Spleen (tissue), 7 donors: ENCODE measurements at regions not wholly inside any gene's neighbourhood (a gene's known extent, or its start where the extent isn't known, plus 50 kb on each side); places are given as distances from the start of the nearest gene placed in this dataset.

Experiments used
- POLR2A ChIP-seq, 3 donors: fragments of 450-650 bp; IDR thresholded peaks; one replicate each; pipeline ENCODE4 v1.5.1; 2017; ENCODE audit warnings: antibody characterized with exemption in 3 of 3, mild to moderate bottlenecking in 1 of 3
- POLR2AphosphoS5 ChIP-seq, 3 donors: sonication (generic); formaldehyde crosslinking; IDR thresholded peaks; one replicate each; pipeline ENCODE4 v1.5.1; 2017; ENCODE audit warnings: antibody characterized with exemption in 3 of 3
- TF ChIP-seq, protein P1 (sequence below), 11 experiments: fragments of 200-600 bp in 7 of 11; fragments of 450-650 bp in 4 of 11; sonication (generic) in 4 of 11; IDR thresholded peaks in 8 of 11; conservative IDR thresholded peaks in 3 of 11; 1 replicate in 7 of 11; 2 replicates in 4 of 11; pipeline versions ENCODE4 v1.4.0 to v1.8.0; 2016 to 2021; ENCODE audit warnings: antibody characterized with exemption in 11 of 11, inconsistent platforms in 4 of 11, mild to moderate bottlenecking in 1 of 11
- donor health status: DM: no; HTN: no; CAD: no; lungs with moderate emphysema.
- donor health status: DM: no; HTN: no; CAD: no.
- donor health status: DM: no; HTN: no; CAD: no.

GRCh38 chr4:83664741-83665140 lies 128.8 kb downstream of the GPAT3 start:
- TF ChIP-seq, protein P1, sequence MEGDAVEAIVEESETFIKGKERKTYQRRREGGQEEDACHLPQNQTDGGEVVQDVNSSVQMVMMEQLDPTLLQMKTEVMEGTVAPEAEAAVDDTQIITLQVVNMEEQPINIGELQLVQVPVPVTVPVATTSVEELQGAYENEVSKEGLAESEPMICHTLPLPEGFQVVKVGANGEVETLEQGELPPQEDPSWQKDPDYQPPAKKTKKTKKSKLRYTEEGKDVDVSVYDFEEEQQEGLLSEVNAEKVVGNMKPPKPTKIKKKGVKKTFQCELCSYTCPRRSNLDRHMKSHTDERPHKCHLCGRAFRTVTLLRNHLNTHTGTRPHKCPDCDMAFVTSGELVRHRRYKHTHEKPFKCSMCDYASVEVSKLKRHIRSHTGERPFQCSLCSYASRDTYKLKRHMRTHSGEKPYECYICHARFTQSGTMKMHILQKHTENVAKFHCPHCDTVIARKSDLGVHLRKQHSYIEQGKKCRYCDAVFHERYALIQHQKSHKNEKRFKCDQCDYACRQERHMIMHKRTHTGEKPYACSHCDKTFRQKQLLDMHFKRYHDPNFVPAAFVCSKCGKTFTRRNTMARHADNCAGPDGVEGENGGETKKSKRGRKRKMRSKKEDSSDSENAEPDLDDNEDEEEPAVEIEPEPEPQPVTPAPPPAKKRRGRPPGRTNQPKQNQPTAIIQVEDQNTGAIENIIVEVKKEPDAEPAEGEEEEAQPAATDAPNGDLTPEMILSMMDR (IDR thresholded peaks at IDR 0.05 in 8 of 11, conservative IDR thresholded peaks at IDR 0.05 in 3 of 11), result no peak
- TF ChIP-seq POLR2AphosphoS5 (IDR thresholded peaks at IDR 0.05), result no peak
- no peak for TF ChIP-seq POLR2A (IDR thresholded peaks at IDR 0.05)
